Choroid plexus epithelial cell (primary cell): ENCODE measurements at regions not wholly inside any gene's neighbourhood (a gene's known extent, or its start where the extent isn't known, plus 50 kb on each side); places are given as distances from the start of the nearest gene placed in this dataset.
"Not testable (repeated sequence)": the region's sequence is repeated elsewhere in the genome, so short reads cannot be mapped to it uniquely, and the experiment has no call there.

Experiments
- DNase-seq: peaks from one replicate; pipeline ENCODE4 v3.0.0-alpha.2; 2010; ENCODE audit warnings: low read depth
- H3K4me3 ChIP-seq: 2 replicates; pipeline ENCODE4 v1.5.1; 2011; ENCODE audit warnings: low read depth, mild to moderate bottlenecking, control low read depth, low read length, moderate library complexity
- CTCF ChIP-seq: conservative IDR thresholded peaks from 2 replicates; pipeline ENCODE4 v1.5.1; 2011; ENCODE audit warnings: low read depth, mild to moderate bottlenecking, control low read depth, inconsistent platforms, low read length, moderate library complexity

- H3K4me3 ChIP-seq = no peak overlapping the region
- no peak for DNase-seq
- no peak for TF ChIP-seq CTCF
Observed at GRCh38 chr10:3654980-3655379, 130.0 kb downstream of the KLF6 start.

DNA sequence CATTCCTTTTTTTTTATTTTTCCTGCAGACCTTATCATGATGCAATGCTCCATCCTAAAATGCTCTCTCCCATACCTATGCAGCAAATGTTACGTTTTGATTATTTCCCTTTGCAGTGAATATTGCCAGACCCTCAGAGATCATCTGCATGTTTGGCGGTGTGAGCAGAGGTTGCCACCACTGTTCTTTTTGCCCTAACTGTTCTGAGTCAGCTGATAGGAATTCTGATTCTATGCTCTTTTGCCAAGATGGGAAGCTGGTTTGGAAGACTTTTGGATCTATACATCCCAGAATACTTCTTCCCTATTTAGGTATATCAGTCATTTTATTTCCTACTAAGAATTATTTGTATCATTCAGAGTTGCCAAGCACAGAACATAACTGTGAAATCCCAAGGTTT lies 130.5 kb downstream of the KLF6 start:
- no peak overlapping the region for H3K4me3 ChIP-seq
- DNase-seq = no peak
- TF ChIP-seq CTCF = no peak

DNA sequence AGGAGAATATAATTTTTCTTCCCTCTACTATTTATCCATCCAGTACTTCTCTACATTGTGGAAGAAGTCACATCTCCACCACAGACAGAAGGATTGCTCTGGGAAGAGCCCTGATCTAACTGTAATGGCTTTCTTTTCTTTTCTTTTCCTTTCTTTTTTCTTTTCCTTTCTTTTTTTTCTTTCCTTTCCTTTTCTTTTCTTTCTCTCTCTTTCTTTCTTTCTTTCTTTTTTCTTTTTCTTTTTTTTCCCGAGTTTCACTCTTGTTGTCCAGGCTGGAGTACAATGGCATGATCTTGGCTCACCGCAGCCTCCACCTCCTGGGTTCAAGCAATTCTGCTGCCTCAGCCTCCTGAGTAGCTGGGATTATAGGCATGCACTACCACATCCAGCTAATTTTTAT lies 131.7 kb downstream of the KLF6 start:
- H3K4me3 ChIP-seq, DNase-seq: not testable (repeated sequence)

DNA sequence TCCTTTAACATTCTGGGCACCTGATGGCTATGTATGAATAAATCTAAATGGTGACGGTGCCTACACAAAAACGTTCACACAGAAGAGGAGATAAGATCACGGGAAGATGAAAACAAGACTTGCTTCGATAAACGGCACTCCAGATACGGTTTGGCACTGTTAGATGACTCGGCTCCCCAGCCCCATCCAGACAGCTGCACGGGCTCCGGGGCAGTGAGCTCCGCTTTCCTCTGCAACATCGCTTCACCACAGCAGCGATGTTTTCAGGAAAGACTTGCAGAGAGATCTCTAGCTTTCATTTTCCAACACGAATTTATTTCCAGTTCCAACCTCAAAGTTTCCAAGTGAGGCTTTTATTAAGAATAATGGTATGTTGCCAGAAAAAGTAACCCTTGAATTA lies 132.1 kb downstream of the KLF6 start:
- no peak overlapping the region for H3K4me3 ChIP-seq
- DNase-seq = no peak

DNA sequence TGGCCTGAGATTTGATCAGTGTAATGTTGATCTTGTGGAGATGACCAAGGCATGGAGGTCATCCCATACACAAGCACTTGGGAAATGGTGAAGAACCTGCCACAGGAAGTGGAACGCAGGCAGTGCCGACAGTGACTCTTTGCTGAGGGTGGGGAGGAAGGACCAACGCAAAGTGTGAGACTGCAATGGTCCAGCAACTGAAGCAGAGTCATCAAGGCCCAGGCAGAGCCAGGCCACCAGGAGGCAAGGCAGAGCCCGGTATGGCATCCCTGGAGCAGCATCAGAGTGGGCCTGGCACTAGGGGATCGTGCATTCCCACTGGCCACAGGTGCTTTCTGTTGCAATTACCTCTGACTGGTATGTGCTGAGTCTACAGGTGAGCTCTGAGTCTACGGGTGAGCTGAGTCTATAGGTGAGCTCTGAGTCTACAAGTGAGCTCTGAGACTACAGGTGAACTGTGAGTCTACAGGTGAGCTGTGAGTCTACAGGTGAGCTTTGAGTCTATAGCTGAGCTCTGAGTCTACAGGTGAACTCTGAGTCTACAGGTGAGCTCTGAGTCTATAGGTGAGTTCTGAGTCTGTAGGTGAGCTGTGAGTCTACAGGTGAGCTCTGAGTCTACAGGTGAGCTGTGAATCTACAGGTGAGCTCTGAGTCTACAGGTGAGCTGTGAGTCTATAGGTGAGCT lies 132.9 kb downstream of the KLF6 start:
- DNase-seq = no peak
- no peak overlapping the region for H3K4me3 ChIP-seq
- no peak for TF ChIP-seq CTCF

More for the DNA sequence above, 132.1 kb downstream of the KLF6 start:
- no peak for TF ChIP-seq CTCF

DNA sequence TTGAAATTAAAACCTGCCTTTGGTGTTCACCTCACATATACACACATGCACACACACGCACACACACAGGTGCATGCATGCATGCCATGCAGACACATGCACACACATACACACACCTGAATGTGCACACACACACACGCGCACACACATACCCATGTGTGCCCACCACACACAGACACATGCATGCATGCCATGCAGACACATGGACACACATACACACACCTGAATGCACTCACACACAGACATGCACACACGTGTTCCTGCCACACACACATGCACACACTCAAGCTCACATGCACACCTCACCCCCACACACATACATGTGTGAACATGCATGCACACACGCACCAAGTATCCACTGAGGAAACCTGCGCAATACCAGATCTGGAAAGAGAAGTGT lies 136.4 kb downstream of the KLF6 start:
- H3K4me3 ChIP-seq = no peak overlapping the region
- DNase-seq = no peak
- TF ChIP-seq CTCF = no peak

DNA sequence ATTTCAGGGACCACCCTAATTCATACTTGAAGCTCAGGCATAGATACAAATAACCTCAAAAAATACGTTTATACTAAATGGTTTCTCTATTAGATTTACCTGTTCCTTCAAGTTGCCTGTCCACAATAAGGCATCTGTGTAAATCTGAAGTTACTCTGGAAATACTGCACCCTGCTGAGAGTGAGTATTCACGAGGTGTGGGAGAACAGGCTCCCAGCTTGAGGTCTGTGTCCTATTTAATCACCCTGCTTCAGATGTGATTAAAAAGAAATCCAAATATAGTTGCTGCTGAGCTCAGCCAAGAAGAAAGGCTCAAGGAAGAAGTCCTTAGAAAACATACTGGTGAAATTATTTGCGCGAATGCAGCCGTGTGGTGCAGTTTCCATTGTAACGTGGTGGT lies 136.8 kb downstream of the KLF6 start:
- DNase-seq = peak; percentile 53
- no peak for TF ChIP-seq CTCF
- H3K4me3 ChIP-seq = no peak overlapping the region
